RWPE1 (cell line): ENCODE measurements at regions not wholly inside any gene's neighbourhood (a gene's known extent, or its start where the extent isn't known, plus 50 kb on each side); places are given as distances from the start of the nearest gene placed in this dataset.

Source experiments
- CTCF ChIA-PET: fragments of 350-600 bp; sonication (Branson Sonifier 250); formaldehyde crosslinking; extraction: SDS; loops from one replicate; lab custom pipeline; 2021; lab: Yijun Ruan, JAX
- POLR2A ChIA-PET: fragments of 400-600 bp; formaldehyde crosslinking; extraction: SDS; loops from one replicate; lab custom pipeline; 2020; ENCODE audit warnings: antibody characterized with exemption; ENCODE audit not compliant: low non-redundant PET; lab: Yijun Ruan, JAX
- DNase-seq: peaks from one replicate; pipeline ENCODE4 v3.0.0; 2012; ENCODE audit warnings: low spot score
- H3K27ac ChIP-seq: fragments of 450-650 bp; 2 replicates; pipeline ENCODE4 v1.5.1; 2017
- CTCF ChIP-seq: fragments of 450-650 bp; conservative IDR thresholded peaks from 2 replicates; pipeline ENCODE4 v1.5.1; 2017; ENCODE audit warnings: low read depth, mild to moderate bottlenecking

- ChIA-PET CTCF (no interaction called here), POLR2A (no interaction called here)
- no peak overlapping the region for H3K27ac ChIP-seq
- no peak for TF ChIP-seq CTCF
- DNase-seq: no peak
Observed at GRCh38 chr18:57981308-57982028, 62.6 kb upstream of the NEDD4L start.

GRCh38 chr18:57980573-57981307 is 63.3 kb upstream of the NEDD4L start:
- POLR2A ChIA-PET: no interaction called here
- no peak for TF ChIP-seq CTCF
- peak; percentile 8 for DNase-seq
- H3K27ac ChIP-seq: no peak overlapping the region
- CTCF ChIA-PET: no interaction called here

GRCh38 chr18:57976230-57976773 is 67.7 kb upstream of the NEDD4L start:
- no peak overlapping the region for H3K27ac ChIP-seq
- ChIA-PET POLR2A (no interaction called here), CTCF (no interaction called here)
- no peak for DNase-seq
- TF ChIP-seq CTCF: no peak

GRCh38 chr18:57975805-57976204 is 68.2 kb upstream of the NEDD4L start:
- no peak for DNase-seq
- ChIA-PET CTCF (no interaction called here), POLR2A (interaction anchor here (0.7 kb wide), 1 partner anchor 12 kb away, joined by 3 read pairs; no protein-coding TSS in a partner anchor)
- H3K27ac ChIP-seq: no peak overlapping the region
- no peak for TF ChIP-seq CTCF

GRCh38 chr18:57974585-57975265 is 69.3 kb upstream of the NEDD4L start:
- CTCF ChIA-PET: no interaction called here

More at GRCh38 chr18:57974585-57975265, 69.3 kb upstream of the NEDD4L start:
- POLR2A ChIA-PET: no interaction called here
- H3K27ac ChIP-seq: no peak overlapping the region
- no peak for TF ChIP-seq CTCF
- DNase-seq: no peak
